A549 (cell line): ENCODE measurements at regions not wholly inside any gene's neighbourhood (a gene's known extent, or its start where the extent isn't known, plus 50 kb on each side); places are given as distances from the start of the nearest gene placed in this dataset.

ENCODE experiments used
- ATAC-seq, 2 experiments: fragments of 200-7000 bp in 1 of 2; fragments of >200 bp in 1 of 2; cut with Nextera tagmentation in 1 of 2; cut with Tn5 transposase in 1 of 2; 3 replicates each; pipeline versions ENCODE4 v1.8.0 to v1.9.1; 2018 to 2020; ENCODE audit warnings: mild to moderate bottlenecking in 1 of 2, moderate library complexity in 1 of 2
- CTCF ChIA-PET: fragments of 300-600 bp; sonication (Branson Sonifier 250); formaldehyde crosslinking; extraction: SDS; loops from one replicate; lab custom pipeline; 2021; ENCODE audit warnings: antibody characterized with exemption, inconsistent platforms; lab: Yijun Ruan, JAX
- POLR2A ChIA-PET: fragments of 350-600 bp; formaldehyde crosslinking; extraction: SDS; loops from one replicate; lab custom pipeline; 2021; ENCODE audit warnings: antibody characterized with exemption, inconsistent platforms; lab: Yijun Ruan, JAX
- DNase-seq, 2 experiments: peaks; one replicate each; pipeline versions ENCODE4 v3.0.0 to v3.0.0-alpha.2; 2011 to 2016; ENCODE audit warnings: low read depth in 1 of 2, low spot score in 1 of 2
- FAIRE-seq: peaks from 2 replicates; lab custom pipeline; 2011; peaks lifted over from hg19 to GRCh38; lab: Jason Lieb, UNC
- H3K27ac ChIP-seq, 2 experiments: fragments of >200 bp; sonication (Bioruptor Twin); formaldehyde crosslinking; 3 replicates each; pipeline ENCODE4 v1.5.1; 2016 to 2017
- H3K4me1 ChIP-seq: fragments of >200 bp; sonication (Bioruptor Twin); formaldehyde crosslinking; 3 replicates; pipeline ENCODE4 v1.6.1; 2016
- H3K4me2 ChIP-seq: fragments of >200 bp; sonication (Bioruptor Twin); formaldehyde crosslinking; 3 replicates; pipeline ENCODE4 v1.6.1; 2016
- H3K4me3 ChIP-seq: fragments of >200 bp; sonication (Bioruptor Twin); formaldehyde crosslinking; 3 replicates; pipeline ENCODE4 v1.5.1; 2016
- H3K9me3 ChIP-seq: fragments of >200 bp; sonication (Bioruptor Twin); formaldehyde crosslinking; 3 replicates; pipeline ENCODE4 v1.6.1; 2016
- BHLHE40 ChIP-seq: IDR thresholded peaks from 2 replicates; pipeline ENCODE4 v1.6.1; 2012; ENCODE audit warnings: low read depth, low read length, inconsistent platforms
- CBX2 ChIP-seq: fragments of 200-600 bp; sonication (generic); IDR thresholded peaks from 2 replicates; pipeline ENCODE4 v1.6.1; 2016; ENCODE audit warnings: low read depth, mild to moderate bottlenecking, borderline replicate concordance
- CEBPB ChIP-seq, 2 experiments: fragments of >200 bp in 1 of 2; sonication (Bioruptor Twin) in 1 of 2; formaldehyde crosslinking in 1 of 2; IDR thresholded peaks; 2 replicates each; pipeline ENCODE4 v1.6.1; 2012 to 2016
- FOSB ChIP-seq: fragments of 250-450 bp; sonication (Bioruptor Pico); IDR thresholded peaks from 2 replicates; pipeline ENCODE4 v1.5.0; 2020; ENCODE audit warnings: mild to moderate bottlenecking, moderate library complexity
- FOSL2 ChIP-seq, 2 experiments: fragments of 450-650 bp in 1 of 2; fragments of >200 bp in 1 of 2; sonication (Bioruptor Twin) in 1 of 2; formaldehyde crosslinking; IDR thresholded peaks; 2 replicates each; pipeline versions ENCODE4 v1.5.0 to v1.6.1; 2016 to 2020; ENCODE audit warnings: mild to moderate bottlenecking in 1 of 2, moderate library complexity in 1 of 2
- FOXS1 ChIP-seq: fragments of 250-450 bp; sonication (Bioruptor Pico); IDR thresholded peaks from 2 replicates; pipeline ENCODE4 v1.5.0; 2020; ENCODE audit warnings: mild to moderate bottlenecking, moderate library complexity
- KDM1A ChIP-seq: fragments of 200-600 bp; sonication (generic); IDR thresholded peaks from 2 replicates; pipeline ENCODE4 v1.6.1; 2016; ENCODE audit warnings: low read depth, mild to moderate bottlenecking
- MAFK ChIP-seq: fragments of 450-650 bp; IDR thresholded peaks from 2 replicates; pipeline ENCODE4 v1.6.1; 2014; ENCODE audit not compliant: partially characterized antibody
- MYC ChIP-seq: IDR thresholded peaks from 2 replicates; pipeline ENCODE4 v1.6.1; 2012; ENCODE audit warnings: mild to moderate bottlenecking, inconsistent platforms, low read length, improper control_type of control experiment, borderline replicate concordance
- NR3C1 ChIP-seq: fragments of >200 bp; sonication (Bioruptor Twin); formaldehyde crosslinking; IDR thresholded peaks from 3 replicates; pipeline ENCODE4 v1.6.1; 2017
- SMC3 ChIP-seq: fragments of >200 bp; sonication (Bioruptor Twin); formaldehyde crosslinking; IDR thresholded peaks from 3 replicates; pipeline ENCODE4 v1.6.1; 2018; ENCODE audit warnings: inconsistent platforms
- ZC3H11A ChIP-seq: fragments of 450-650 bp; IDR thresholded peaks from 2 replicates; pipeline ENCODE4 v1.6.1; 2014; ENCODE audit warnings: antibody characterized with exemption, mild to moderate bottlenecking
- WGBS: methylation state at CpG from one replicate; pipeline ENCODE4 v1.1.6; 2017; ENCODE audit errors: missing lambda C conversion rate; 5-methylcytosine and 5-hydroxymethylcytosine counted together
- TF ChIP-seq, protein P1 (sequence below): fragments of 450-650 bp; IDR thresholded peaks from 2 replicates; pipeline ENCODE4 v1.6.1; 2014; ENCODE audit warnings: antibody characterized with exemption
- TF ChIP-seq, protein P2 (sequence below): fragments of 250-450 bp; sonication (Bioruptor Pico); IDR thresholded peaks from 2 replicates; pipeline ENCODE4 v1.5.0; 2020; ENCODE audit warnings: low read depth, mild to moderate bottlenecking, moderate library complexity
- TF ChIP-seq, protein P3 (sequence below): IDR thresholded peaks from 2 replicates; pipeline ENCODE4 v1.6.1; 2012
- TF ChIP-seq, protein P4 (sequence below): fragments of 200-600 bp; sonication (generic); IDR thresholded peaks from 2 replicates; pipeline ENCODE4 v1.6.1; 2016; ENCODE audit warnings: antibody characterized with exemption, mild to moderate bottlenecking, moderate library complexity

DNA sequence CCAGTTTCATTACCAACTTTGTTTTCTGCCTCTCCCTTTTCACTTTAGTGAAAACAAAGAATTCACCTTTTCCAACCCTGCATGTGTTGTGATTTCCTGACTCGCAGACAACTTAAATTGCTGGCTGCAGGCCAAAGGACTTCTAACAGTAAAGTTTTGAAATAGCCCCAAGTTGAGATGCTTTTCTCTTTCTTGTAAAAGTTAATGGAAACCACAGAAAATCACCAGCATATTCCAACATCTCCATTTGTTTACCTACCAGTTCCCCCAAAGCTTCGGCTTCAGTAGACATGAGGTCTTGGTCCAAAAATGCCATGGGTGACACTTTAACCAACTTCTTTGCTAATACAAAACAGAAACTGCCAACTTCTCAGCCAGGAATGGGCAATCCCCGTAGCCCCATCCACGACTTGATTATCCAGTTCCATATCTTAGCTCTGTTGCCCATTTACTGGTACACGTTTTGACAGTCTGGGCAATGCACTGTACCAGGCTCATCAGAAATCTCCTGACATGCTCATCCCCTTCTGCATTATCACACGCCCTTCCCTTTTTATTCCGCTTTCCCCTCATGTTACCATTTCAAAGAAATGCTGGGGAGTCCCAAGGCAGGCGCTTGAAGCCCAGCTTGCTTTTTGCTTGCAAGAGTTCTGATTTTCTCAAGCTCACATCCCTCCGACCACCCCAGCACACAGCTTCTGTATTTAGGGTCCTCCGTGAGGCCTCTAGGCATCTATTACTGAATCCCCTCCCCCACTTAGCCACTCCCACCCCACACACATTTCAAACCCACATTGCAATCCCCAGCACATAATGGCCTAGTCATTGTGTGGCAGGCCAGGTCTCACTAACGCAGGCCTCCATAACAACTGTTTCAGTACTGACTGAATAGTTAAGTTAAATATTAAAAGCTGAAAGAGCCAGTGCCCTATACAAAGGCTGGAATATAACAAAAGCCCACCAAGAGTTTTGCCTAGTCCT is 137.9 kb upstream of the S100G start (continued):
- no peak for TF ChIP-seq KDM1A
- TF ChIP-seq, protein P1, sequence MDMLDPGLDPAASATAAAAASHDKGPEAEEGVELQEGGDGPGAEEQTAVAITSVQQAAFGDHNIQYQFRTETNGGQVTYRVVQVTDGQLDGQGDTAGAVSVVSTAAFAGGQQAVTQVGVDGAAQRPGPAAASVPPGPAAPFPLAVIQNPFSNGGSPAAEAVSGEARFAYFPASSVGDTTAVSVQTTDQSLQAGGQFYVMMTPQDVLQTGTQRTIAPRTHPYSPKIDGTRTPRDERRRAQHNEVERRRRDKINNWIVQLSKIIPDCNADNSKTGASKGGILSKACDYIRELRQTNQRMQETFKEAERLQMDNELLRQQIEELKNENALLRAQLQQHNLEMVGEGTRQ = no peak
- TF ChIP-seq, protein P2, sequence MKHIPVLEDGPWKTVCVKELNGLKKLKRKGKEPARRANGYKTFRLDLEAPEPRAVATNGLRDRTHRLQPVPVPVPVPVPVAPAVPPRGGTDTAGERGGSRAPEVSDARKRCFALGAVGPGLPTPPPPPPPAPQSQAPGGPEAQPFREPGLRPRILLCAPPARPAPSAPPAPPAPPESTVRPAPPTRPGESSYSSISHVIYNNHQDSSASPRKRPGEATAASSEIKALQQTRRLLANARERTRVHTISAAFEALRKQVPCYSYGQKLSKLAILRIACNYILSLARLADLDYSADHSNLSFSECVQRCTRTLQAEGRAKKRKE = no peak

DNA sequence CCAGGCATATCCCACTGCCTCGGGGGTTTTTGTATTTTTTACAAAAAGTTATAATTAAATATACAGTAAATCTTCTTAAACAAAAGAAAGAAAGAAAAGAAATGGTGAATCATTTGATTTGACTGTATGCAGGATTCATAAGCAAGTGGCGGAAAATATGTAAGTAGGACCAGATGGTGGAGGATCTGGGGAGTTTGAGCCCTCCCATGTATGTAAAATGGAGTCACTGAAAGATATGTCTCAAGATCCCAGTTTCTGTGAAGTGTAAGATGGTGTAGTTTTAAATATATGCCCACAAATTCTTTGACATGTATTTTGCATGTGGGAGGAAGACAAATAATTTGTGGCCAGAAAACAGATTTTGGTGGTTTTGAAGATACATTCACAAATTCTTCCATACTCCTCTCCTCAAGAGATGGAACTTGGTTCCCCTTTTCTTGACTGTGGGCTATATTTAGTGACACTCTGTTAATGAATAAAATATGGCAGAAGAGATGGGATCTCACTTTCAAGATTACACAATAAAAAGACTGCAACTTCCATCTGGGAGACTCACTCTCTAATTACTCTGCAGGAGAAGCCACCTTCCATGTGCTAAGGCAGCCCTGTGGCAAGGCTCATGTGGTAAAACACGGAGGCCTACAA is 133.6 kb upstream of the S100G start:
- no peak for FAIRE-seq

DNA sequence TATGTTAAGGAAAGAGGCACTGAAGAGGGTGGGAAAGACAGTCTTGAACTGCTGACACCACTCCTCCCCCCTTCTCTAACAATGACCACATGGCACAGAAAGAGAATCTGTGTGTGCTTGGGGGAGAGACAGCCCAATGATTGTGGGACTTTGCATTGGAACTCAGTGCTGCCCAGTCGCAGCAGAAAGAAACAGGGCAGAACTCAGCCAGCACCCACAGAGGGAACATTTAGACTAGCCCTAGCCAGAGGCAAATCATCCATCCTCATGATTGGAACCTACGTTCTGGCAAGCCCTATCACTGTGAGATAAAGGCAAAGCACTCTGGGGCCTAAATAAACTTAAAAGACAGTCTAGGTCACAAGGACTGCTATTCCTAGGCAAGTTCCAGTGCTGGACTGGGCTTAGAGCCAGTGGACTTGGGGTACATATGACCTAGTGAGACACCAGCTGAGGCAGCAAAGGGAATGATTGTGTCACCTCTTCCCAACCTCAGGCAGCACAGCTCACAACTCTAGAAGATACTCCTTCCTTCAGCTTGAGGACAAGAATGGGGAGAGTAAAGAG is 132.8 kb upstream of the S100G start:
- FAIRE-seq (no peak), ATAC-seq (no peak), DNase-seq (no peak)
- no peaks in the 10 kb centered on the region for H3K4me1 ChIP-seq
- H3K27ac ChIP-seq = no peak overlapping the region
- H3K4me2 ChIP-seq = no peak overlapping the region
- POLR2A ChIA-PET = no interaction called here
- CTCF ChIA-PET = no interaction called here
- H3K4me3 ChIP-seq = no peak overlapping the region
- WGBS = 20% methylated on average over 2 of the region's 2 CpGs
- TF ChIP-seq FOXS1 = no peak
- no peak for TF ChIP-seq NR3C1
- TF ChIP-seq BHLHE40 = no peak
- no peak for TF ChIP-seq CEBPB (IDR thresholded peaks at IDR 0.05)
- TF ChIP-seq SMC3 = no peak
- TF ChIP-seq, protein P2 = no peak
- no peak for TF ChIP-seq ZC3H11A
- TF ChIP-seq CBX2 = no peak
- TF ChIP-seq, protein P3, sequence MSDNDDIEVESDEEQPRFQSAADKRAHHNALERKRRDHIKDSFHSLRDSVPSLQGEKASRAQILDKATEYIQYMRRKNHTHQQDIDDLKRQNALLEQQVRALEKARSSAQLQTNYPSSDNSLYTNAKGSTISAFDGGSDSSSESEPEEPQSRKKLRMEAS = no peak
- TF ChIP-seq FOSB (CRISPR knock-in tag) = no peak
- TF ChIP-seq, protein P4, sequence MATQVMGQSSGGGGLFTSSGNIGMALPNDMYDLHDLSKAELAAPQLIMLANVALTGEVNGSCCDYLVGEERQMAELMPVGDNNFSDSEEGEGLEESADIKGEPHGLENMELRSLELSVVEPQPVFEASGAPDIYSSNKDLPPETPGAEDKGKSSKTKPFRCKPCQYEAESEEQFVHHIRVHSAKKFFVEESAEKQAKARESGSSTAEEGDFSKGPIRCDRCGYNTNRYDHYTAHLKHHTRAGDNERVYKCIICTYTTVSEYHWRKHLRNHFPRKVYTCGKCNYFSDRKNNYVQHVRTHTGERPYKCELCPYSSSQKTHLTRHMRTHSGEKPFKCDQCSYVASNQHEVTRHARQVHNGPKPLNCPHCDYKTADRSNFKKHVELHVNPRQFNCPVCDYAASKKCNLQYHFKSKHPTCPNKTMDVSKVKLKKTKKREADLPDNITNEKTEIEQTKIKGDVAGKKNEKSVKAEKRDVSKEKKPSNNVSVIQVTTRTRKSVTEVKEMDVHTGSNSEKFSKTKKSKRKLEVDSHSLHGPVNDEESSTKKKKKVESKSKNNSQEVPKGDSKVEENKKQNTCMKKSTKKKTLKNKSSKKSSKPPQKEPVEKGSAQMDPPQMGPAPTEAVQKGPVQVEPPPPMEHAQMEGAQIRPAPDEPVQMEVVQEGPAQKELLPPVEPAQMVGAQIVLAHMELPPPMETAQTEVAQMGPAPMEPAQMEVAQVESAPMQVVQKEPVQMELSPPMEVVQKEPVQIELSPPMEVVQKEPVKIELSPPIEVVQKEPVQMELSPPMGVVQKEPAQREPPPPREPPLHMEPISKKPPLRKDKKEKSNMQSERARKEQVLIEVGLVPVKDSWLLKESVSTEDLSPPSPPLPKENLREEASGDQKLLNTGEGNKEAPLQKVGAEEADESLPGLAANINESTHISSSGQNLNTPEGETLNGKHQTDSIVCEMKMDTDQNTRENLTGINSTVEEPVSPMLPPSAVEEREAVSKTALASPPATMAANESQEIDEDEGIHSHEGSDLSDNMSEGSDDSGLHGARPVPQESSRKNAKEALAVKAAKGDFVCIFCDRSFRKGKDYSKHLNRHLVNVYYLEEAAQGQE = no peak
- no peaks in the 10 kb centered on the region for H3K9me3 ChIP-seq

More for the DNA sequence above, 133.6 kb upstream of the S100G start:
- Histone ChIP-seq H3K9me3 (no peaks in the 10 kb centered on the region), H3K4me3 (no peak overlapping the region)
- TF ChIP-seq, protein P3 = no peak
- TF ChIP-seq FOSL2 (IDR thresholded peaks at IDR 0.05) (no peak), FOSL2 (CRISPR knock-in tag; IDR thresholded peaks at IDR 0.05) (no peak), MAFK (no peak), MYC (no peak)
- TF ChIP-seq, protein P2 = no peak
- TF ChIP-seq, all 56 proteins: peak for 0
- POLR2A ChIA-PET = no interaction called here
- DNase-seq (no peak), ATAC-seq (no peak)
- CTCF ChIA-PET = no interaction called here
- Histone ChIP-seq H3K4me2 (no peak overlapping the region), H3K4me1 (no peaks in the 10 kb centered on the region), H3K27ac (no peak overlapping the region)
- WGBS = 77% methylated on average over 3 of the region's 3 CpGs
